ENCODE measurements at regions not wholly inside any gene's neighbourhood (a gene's known extent, or its start where the extent isn't known, plus 50 kb on each side); places are given as distances from the start of the nearest gene placed in this dataset.

DNA sequence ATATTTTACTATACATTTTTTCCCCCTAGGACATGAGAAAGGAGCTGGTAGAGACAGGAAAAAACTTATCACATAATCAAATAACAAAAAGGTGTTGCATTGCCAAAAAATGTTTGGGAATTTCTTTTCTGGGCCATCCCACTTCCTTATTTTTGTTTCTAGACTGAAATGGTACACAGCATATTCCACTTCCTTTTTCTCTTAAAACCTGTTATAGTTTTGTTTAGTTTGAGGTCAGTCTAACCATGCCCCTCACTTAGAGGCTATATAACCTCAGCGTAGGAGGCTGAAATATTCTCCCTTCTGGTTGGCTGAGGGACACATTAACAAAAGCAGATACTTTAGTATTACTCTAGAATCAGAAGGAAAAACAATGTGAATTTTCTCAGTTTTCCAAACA lies 323.9 kb downstream of the GJA1 start:
- no peak for TF ChIP-seq POLR2A (IDR thresholded peaks at IDR 0.05)
- TF ChIP-seq, protein P1, sequence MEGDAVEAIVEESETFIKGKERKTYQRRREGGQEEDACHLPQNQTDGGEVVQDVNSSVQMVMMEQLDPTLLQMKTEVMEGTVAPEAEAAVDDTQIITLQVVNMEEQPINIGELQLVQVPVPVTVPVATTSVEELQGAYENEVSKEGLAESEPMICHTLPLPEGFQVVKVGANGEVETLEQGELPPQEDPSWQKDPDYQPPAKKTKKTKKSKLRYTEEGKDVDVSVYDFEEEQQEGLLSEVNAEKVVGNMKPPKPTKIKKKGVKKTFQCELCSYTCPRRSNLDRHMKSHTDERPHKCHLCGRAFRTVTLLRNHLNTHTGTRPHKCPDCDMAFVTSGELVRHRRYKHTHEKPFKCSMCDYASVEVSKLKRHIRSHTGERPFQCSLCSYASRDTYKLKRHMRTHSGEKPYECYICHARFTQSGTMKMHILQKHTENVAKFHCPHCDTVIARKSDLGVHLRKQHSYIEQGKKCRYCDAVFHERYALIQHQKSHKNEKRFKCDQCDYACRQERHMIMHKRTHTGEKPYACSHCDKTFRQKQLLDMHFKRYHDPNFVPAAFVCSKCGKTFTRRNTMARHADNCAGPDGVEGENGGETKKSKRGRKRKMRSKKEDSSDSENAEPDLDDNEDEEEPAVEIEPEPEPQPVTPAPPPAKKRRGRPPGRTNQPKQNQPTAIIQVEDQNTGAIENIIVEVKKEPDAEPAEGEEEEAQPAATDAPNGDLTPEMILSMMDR (IDR thresholded peaks at IDR 0.05) = no peak

Measured in thyroid gland (tissue), 4 donors.